ENCODE measurements at regions not wholly inside any gene's neighbourhood (a gene's known extent, or its start where the extent isn't known, plus 50 kb on each side); places are given as distances from the start of the nearest gene placed in this dataset.

DNA sequence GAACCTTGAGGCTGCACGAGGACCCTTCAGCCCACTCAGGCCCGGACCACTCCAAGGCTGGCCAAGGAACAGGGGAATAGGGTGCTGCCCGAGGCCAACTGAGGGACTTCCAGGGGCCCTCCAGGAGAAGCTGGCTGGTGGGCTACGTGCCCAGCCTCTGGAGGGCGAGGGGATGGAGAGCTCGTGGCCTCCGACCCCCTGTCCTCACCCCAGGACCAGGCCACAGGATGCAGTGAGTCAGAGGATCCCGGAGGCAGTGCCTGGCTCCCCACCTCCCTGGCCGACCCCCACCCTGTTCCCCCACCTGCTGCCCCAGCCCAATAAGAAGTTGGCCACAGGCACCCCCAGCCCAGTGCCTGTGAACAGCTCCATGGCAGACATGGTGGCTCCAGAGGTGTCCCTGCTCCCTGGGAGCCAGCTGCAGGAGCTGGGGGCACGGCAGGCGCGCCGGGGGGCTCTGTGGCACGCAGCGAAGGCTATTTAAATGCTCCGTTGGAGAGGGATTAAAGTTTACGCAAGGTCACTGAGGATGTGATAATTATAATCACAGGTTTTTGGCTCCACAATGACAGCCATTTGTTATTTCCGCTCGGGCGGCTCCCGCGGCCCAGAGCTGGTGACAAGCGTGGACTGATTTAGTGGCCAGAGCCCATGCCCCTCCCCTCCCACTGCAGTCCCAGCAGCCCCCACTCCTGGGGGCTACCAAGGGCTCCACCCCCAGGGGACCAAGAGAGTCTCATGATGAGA, 95.7 kb upstream of the NKX1-1 start:
- no peak overlapping the region for H3K4me3 Mint-ChIP-seq
- H3K36me3 Mint-ChIP-seq (ENCODE audit: low read depth), result no peaks in the 10 kb centered on the region
- H3K9me3 Mint-ChIP-seq, result no peaks in the 10 kb centered on the region
- no peak for DNase-seq (ENCODE audit: low read depth, low spot score)
- TF ChIP-seq, protein P1, sequence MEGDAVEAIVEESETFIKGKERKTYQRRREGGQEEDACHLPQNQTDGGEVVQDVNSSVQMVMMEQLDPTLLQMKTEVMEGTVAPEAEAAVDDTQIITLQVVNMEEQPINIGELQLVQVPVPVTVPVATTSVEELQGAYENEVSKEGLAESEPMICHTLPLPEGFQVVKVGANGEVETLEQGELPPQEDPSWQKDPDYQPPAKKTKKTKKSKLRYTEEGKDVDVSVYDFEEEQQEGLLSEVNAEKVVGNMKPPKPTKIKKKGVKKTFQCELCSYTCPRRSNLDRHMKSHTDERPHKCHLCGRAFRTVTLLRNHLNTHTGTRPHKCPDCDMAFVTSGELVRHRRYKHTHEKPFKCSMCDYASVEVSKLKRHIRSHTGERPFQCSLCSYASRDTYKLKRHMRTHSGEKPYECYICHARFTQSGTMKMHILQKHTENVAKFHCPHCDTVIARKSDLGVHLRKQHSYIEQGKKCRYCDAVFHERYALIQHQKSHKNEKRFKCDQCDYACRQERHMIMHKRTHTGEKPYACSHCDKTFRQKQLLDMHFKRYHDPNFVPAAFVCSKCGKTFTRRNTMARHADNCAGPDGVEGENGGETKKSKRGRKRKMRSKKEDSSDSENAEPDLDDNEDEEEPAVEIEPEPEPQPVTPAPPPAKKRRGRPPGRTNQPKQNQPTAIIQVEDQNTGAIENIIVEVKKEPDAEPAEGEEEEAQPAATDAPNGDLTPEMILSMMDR (conservative IDR thresholded peaks at IDR 0.05), result no peak
- peaks cover 2% of the 10 kb centered on the region for H3K4me1 Mint-ChIP-seq
- H3K27me3 Mint-ChIP-seq (ENCODE audit: low read depth), result peaks cover 10% of the 10 kb centered on the region
- no peak overlapping the region for H3K27ac Mint-ChIP-seq (ENCODE audit: unreplicated experiment)

DNA sequence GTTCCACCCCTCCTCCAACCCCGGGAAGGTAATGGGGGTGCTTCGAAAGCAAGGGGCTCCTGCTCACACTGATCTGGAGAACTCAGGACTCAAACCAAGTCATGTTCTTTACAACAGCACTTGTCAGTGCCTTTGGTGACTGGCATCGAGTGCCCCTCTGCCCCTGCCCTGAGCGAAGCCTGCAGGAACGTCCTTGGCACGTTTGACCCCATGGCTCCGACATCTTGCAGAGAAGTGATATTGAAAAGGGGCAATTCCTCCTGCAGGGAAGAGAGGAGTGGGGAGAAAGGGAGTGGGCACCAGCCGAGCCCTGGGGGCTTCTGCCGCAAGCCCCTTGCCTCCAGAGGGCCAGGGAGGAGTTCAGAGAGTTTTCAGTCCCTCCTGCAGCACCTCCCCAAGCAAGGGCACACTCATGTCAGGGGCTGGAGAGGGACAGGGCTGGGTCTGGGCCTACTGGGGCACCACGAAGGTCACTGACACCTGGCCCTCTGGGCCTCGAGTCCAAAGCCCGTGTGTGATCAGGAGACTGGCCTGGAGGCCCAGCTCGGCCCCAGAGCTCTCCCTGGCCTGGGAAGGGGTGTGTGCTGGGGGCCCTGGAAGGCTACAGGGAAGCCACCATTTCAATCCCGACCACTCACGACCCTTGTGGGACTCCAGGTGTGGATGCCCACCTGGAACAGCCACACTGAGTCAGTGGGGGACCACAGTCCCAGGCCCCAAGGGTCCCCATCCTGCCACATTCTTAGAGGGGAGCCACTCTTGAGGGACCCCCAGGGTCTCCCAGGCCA, 94.9 kb upstream of the NKX1-1 start:
- Mint-ChIP-seq H3K9me3 (no peaks in the 10 kb centered on the region), H3K4me3 (no peak overlapping the region), H3K27ac (ENCODE audit: unreplicated experiment) (no peak overlapping the region), H3K27me3 (ENCODE audit: low read depth) (peaks cover 4% of the 10 kb centered on the region), H3K36me3 (ENCODE audit: low read depth) (no peaks in the 10 kb centered on the region), H3K4me1 (no peaks in the 10 kb centered on the region)
- TF ChIP-seq, protein P1 (conservative IDR thresholded peaks at IDR 0.05), result no peak
- DNase-seq (ENCODE audit: low read depth, low spot score), result no peak

DNA sequence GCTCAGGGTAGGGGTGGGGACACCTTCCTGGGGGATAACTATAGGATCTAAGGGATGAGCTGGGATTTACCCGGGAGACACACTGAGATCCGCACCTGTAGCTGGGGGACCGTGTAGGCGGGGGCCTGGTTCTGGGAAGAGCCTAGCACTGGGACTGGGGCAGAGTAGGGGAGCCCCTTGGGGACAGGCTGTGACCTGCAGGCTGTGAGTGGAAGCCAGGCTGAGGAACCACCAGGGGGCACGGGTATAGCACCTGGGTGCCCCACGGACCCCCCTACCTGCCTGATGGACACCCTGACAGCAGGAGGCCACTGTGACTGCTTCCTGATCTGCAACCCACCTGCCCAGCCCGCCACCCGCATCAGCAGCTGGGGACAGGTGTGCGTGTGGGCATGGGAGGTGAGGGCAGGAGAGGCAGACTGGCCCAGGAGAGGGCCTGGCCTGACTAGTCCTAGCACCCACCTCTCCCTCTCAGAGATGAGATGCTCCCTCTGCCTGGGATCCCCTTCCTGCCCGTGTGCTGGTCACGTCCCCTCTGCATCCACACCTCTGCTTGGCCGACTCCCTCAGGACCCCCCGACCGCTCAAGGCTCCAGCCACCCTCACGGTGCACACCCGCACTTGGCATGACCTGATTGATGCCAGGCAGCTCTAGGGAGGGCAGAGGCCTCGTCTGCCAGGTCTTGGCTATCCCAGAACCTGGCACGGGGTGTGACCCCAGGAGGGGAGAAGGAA, 94.2 kb upstream of the NKX1-1 start:
- no peak overlapping the region for H3K27ac Mint-ChIP-seq (ENCODE audit: unreplicated experiment)
- no peaks in the 10 kb centered on the region for H3K4me1 Mint-ChIP-seq
- H3K27me3 Mint-ChIP-seq (ENCODE audit: low read depth), result peaks cover 1% of the 10 kb centered on the region
- TF ChIP-seq, protein P1 (conservative IDR thresholded peaks at IDR 0.05), result no peak
- no peaks in the 10 kb centered on the region for H3K36me3 Mint-ChIP-seq (ENCODE audit: low read depth)
- no peak overlapping the region for H3K4me3 Mint-ChIP-seq
- H3K9me3 Mint-ChIP-seq, result no peaks in the 10 kb centered on the region
- no peak for DNase-seq (ENCODE audit: low read depth, low spot score)

DNA sequence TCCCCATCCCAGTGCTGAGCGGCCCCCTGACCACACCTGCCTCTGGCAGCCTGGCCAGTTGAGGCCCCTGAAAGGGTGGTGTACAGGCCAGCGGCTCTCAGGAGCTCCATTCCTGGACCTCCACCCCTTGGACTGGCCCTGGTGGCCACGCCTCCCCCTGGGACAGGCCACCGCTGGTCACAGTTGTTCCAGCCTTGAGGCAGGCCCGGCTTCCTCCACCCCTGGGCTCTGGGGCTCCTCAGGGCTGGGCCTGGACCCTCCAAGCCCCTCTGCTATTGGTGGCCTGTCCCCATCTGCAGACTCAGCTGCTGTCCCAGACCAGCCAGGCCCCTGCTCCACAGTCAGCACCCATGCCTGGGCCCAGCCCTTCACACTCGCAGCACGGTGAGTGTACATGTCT, 93.2 kb upstream of the NKX1-1 start:
- no peaks in the 10 kb centered on the region for H3K4me1 Mint-ChIP-seq
- no peaks in the 10 kb centered on the region for H3K27me3 Mint-ChIP-seq (ENCODE audit: low read depth)
- no peaks in the 10 kb centered on the region for H3K9me3 Mint-ChIP-seq
- no peak for DNase-seq (ENCODE audit: low read depth, low spot score)
- TF ChIP-seq, protein P1 (conservative IDR thresholded peaks at IDR 0.05), result no peak
- no peak overlapping the region for H3K4me3 Mint-ChIP-seq
- H3K36me3 Mint-ChIP-seq (ENCODE audit: low read depth), result no peaks in the 10 kb centered on the region
- H3K27ac Mint-ChIP-seq (ENCODE audit: unreplicated experiment), result no peak overlapping the region

DNA sequence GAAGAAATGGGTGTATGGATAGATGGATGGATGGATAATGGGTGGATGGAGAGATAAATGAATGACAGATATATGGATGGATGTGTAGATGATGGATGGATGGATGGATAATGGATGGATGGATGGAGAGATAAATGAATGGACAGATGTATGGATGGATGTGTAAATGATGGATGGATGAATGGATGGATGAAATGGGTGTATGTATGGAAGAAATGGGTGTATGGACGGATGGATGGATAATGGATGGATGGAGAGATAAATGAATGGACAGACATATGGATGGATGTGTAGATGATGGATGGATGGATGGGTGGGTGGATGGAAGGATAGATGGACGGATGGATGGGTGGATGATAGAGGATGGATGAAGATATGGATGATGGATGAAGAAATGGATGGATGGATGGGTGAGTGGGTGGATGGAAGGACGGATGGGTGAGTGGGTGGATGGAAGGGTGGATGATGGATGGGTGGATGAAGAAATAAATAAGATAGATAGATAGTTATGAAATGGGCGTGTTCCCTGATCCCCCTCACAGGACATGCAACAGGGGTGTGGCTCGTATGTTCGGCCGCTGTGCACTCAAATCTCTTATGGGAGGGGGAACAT, 91.1 kb upstream of the NKX1-1 start:
- no peaks in the 10 kb centered on the region for H3K36me3 Mint-ChIP-seq (ENCODE audit: low read depth)
- no peaks in the 10 kb centered on the region for H3K4me1 Mint-ChIP-seq
- TF ChIP-seq, protein P1 (conservative IDR thresholded peaks at IDR 0.05), result no peak
- DNase-seq (ENCODE audit: low read depth, low spot score), result no peak
- no peak overlapping the region for H3K4me3 Mint-ChIP-seq
- H3K9me3 Mint-ChIP-seq, result no peaks in the 10 kb centered on the region
- peaks cover 2% of the 10 kb centered on the region for H3K27me3 Mint-ChIP-seq (ENCODE audit: low read depth)
- H3K27ac Mint-ChIP-seq (ENCODE audit: unreplicated experiment), result no peak overlapping the region

Data from neural crest cell (in vitro differentiated cells).